ENCODE measurements at regions not wholly inside any gene's neighbourhood (a gene's known extent, or its start where the extent isn't known, plus 50 kb on each side); places are given as distances from the start of the nearest gene placed in this dataset.

DNA sequence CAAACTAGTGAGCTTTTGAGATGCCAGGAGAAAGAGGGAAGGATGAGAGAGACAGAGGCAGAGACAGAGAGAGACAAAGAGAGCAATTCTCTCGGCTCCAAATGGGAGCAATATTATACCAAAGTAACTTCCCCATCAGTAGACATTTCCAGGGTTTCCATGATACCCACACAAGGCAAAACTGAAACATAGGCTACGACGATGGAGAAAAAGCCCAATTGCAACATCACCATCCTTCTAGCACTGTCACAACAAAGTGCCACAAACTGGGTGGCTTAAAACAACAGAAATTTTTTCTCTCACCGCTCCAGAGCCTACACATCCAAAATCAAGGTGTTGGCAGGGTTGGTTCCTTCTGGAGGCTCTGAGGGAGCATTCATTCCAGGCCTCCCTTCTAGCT is 81.4 kb downstream of the KCTD12 start:
- TF ChIP-seq, protein P1, sequence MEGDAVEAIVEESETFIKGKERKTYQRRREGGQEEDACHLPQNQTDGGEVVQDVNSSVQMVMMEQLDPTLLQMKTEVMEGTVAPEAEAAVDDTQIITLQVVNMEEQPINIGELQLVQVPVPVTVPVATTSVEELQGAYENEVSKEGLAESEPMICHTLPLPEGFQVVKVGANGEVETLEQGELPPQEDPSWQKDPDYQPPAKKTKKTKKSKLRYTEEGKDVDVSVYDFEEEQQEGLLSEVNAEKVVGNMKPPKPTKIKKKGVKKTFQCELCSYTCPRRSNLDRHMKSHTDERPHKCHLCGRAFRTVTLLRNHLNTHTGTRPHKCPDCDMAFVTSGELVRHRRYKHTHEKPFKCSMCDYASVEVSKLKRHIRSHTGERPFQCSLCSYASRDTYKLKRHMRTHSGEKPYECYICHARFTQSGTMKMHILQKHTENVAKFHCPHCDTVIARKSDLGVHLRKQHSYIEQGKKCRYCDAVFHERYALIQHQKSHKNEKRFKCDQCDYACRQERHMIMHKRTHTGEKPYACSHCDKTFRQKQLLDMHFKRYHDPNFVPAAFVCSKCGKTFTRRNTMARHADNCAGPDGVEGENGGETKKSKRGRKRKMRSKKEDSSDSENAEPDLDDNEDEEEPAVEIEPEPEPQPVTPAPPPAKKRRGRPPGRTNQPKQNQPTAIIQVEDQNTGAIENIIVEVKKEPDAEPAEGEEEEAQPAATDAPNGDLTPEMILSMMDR (IDR thresholded peaks at IDR 0.05; ENCODE audit: low read depth, low read length), result no peak
- TF ChIP-seq MAX (IDR thresholded peaks at IDR 0.05; ENCODE audit: low read depth, low read length), result no peak
